Stimulated activated naive CD8-positive, alpha-beta T cell treated with anti-CD3 and anti-CD28 coated beads, Interleukin-15, amount 100 ng/mL, for 72 hours (primary cell): ENCODE measurements at regions not wholly inside any gene's neighbourhood (a gene's known extent, or its start where the extent isn't known, plus 50 kb on each side); places are given as distances from the start of the nearest gene placed in this dataset.

Source experiments
- ATAC-seq: fragments of 150-1000 bp; cut with Tn5 transposase; 2 replicates; pipeline ENCODE4 v1.10.0; 2021; ENCODE audit warnings: mild to moderate bottlenecking, moderate library complexity
- DNase-seq, 2 donors: peaks; one replicate each; pipeline ENCODE4 v3.0.0; 2021 to 2022
- H3K27ac Mint-ChIP-seq, 2 donors: one replicate each; pipeline ENCODE4 v1.8.0; 2022; ENCODE audit warnings: mild to moderate bottlenecking in 2 of 2, mixed read lengths in 2 of 2, moderate library complexity in 2 of 2
- H3K27me3 Mint-ChIP-seq: one replicate; pipeline ENCODE4 v1.8.0; 2022; ENCODE audit warnings: mixed read lengths
- H3K4me1 Mint-ChIP-seq: one replicate; pipeline ENCODE4 v1.8.0; 2022; ENCODE audit warnings: mild to moderate bottlenecking, mixed read lengths
- H3K4me3 Mint-ChIP-seq, 2 donors: one replicate each; pipeline ENCODE4 v1.8.0; 2022; ENCODE audit warnings: mild to moderate bottlenecking in 2 of 2, mixed read lengths in 2 of 2, moderate library complexity in 1 of 2
- H3K9me3 Mint-ChIP-seq, 2 donors: one replicate each; pipeline ENCODE4 v1.8.0; 2022; ENCODE audit warnings: mixed read lengths in 2 of 2

DNA sequence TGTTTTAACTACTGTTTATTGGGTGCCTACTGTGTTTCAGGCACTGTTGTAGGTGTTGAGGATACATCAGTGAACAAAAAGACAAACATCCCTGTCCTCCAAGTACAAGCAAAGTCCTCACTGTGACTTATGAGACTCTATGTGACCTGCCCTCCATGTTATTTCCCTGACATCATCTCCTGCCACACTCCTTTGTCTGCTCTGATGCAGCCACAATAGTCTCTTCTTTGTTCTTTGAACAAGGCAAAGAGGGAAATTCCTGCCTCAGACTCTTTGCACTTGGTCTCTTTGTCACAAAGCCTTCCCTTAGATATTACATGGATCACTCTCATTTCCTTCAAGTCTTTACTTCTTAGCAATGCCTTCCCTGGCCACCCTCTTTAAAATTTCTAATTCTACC, 240.1 kb upstream of the SRRM4 start:
- DNase-seq = no peak
- no peaks in the 10 kb centered on the region for H3K27me3 Mint-ChIP-seq
- no peak overlapping the region for H3K27ac Mint-ChIP-seq
- H3K9me3 Mint-ChIP-seq = peaks cover 6 to 10% of the 10 kb centered on the region in 2 donors
- no peaks in the 10 kb centered on the region for H3K4me1 Mint-ChIP-seq
- no peak overlapping the region for H3K4me3 Mint-ChIP-seq
- ATAC-seq = no peak

DNA sequence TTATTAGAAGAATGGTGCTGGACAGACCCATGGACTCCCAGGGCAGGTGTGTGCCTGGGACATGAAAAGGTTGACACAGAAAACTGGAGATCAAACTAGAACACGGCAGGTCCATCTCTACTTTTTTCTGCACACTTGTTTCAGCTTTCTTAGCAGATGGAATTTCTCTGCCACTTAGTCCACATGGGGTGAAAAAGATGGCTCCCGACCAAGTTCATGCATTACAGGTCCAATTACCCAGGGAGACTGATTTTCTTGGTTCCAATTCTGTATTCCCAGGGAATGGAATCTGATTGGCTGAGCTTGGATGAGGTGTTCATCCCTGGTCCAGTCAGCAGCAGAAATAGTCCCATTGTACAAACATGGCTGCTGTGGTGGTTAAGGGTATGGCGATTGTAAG, 238.9 kb upstream of the SRRM4 start:
- no peak overlapping the region for H3K4me3 Mint-ChIP-seq
- peaks cover 6 to 10% of the 10 kb centered on the region in 2 donors for H3K9me3 Mint-ChIP-seq
- DNase-seq = no peak
- H3K27me3 Mint-ChIP-seq = no peaks in the 10 kb centered on the region
- no peak for ATAC-seq
- H3K4me1 Mint-ChIP-seq = no peaks in the 10 kb centered on the region
- H3K27ac Mint-ChIP-seq = no peak overlapping the region

DNA sequence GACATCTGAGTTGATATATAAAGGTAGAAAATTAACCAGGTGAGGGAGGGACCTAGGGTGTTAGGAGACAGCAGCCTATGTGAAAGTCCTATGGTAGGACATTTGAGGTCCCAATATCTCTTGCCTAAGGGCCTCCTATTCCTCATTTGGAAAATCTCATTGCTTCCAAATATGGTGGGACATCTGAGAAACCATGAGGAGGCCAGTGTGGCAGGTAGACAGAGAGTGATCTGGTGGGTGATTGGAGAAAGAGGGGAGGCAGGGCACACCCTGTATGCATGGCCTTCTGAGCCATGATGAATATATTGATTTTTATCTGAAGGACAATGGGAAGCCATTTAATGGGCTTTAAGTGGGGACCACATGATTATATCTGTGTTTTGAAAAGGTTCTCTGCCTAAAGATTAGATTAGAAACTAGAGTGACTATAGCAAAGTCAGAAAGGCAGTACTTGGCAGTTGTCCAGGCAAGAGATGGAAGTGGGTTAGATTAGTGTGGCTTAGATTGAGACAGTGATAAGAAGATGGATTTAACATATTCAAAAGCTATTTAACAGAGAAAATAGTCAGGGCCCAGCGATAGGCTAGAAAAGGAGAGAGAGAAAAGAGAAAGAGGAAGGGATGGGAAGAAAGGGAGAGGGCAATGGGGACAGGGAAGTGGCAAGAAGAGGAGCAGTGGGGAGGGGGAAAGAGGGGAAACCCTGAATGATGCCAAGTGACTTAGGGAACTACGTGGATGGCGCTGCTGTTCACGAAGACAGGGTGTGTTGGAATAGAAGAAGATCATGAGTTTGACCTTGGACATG, 237.2 kb upstream of the SRRM4 start:
- Mint-ChIP-seq H3K27ac (peak overlapping the region in 1 of 2 donors; percentile 5), H3K4me1 (no peaks in the 10 kb centered on the region), H3K4me3 (no peak overlapping the region), H3K9me3 (peaks cover 6 to 10% of the 10 kb centered on the region in 2 donors), H3K27me3 (no peaks in the 10 kb centered on the region)
- DNase-seq = no peak
- no peak for ATAC-seq

DNA sequence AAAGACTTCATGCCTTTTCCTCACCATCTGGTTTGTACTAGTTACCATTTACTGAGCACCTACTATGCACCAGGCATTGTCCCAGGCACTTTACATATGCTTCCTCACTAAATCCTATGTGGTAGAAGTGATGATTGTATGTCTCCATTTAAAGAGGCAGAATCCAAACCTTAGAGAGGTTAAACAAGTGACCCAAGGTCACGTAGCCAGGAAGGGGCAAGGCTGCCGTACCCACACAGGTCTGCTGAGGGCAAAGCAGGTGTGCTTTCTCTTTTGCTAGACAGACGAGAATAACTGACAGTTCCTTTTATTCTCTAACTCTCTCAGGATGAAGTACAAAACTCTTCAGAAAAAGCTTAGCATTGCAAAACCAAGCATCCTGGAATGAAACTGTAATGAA, 235.2 kb upstream of the SRRM4 start:
- DNase-seq (no peak), ATAC-seq (no peak)
- Mint-ChIP-seq H3K4me3 (no peak overlapping the region), H3K27ac (no peak overlapping the region), H3K27me3 (no peaks in the 10 kb centered on the region), H3K4me1 (no peaks in the 10 kb centered on the region), H3K9me3 (peaks cover 6 to 15% of the 10 kb centered on the region in 2 donors)

DNA sequence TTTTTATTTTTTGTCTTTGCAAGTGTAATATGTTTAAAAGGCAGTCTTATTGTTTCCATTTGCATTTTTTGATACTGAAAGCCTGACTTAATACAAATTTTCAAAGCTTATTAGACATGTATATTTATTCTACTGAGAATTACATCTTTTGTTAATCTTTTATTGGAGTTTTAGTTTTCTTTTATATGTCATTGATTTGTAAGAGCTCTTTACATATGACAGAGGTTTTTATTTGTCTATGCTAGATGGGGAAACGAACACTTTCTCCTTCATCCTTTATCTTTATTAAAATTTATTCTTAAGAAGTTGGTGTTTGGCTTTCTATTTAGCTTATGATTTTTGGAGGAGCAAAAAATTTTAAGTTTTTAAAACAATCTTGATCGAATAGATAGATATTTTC, 234.4 kb upstream of the SRRM4 start:
- DNase-seq (no peak), ATAC-seq (no peak)
- no peaks in the 10 kb centered on the region for H3K4me1 Mint-ChIP-seq
- peaks cover 6 to 18% of the 10 kb centered on the region in 2 donors for H3K9me3 Mint-ChIP-seq
- H3K27ac Mint-ChIP-seq = no peak overlapping the region
- no peak overlapping the region for H3K4me3 Mint-ChIP-seq
- H3K27me3 Mint-ChIP-seq = no peaks in the 10 kb centered on the region

DNA sequence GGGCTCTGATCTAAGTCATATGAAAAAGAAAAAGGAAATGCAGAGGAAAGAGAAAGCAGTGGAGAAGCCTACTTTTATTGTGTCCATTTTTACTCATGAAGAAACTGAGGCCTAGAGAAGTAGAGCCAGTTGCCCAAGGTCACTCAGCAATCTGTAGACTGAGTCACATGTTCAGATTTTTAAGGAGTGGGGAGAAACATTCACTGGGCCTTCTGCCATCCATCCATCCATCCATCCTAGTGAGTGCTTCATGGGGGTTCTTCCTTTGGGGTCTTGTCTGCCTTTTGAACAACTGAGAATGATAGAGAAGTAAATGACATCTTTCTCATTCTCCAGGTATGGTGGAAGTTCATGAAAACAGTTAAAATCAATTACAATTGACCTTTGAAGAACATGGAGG, 233.6 kb upstream of the SRRM4 start:
- DNase-seq = no peak
- Mint-ChIP-seq H3K27me3 (no peaks in the 10 kb centered on the region), H3K27ac (no peak overlapping the region), H3K9me3 (peaks cover 6 to 18% of the 10 kb centered on the region in 2 donors), H3K4me1 (no peaks in the 10 kb centered on the region), H3K4me3 (no peak overlapping the region)
- no peak for ATAC-seq

DNA sequence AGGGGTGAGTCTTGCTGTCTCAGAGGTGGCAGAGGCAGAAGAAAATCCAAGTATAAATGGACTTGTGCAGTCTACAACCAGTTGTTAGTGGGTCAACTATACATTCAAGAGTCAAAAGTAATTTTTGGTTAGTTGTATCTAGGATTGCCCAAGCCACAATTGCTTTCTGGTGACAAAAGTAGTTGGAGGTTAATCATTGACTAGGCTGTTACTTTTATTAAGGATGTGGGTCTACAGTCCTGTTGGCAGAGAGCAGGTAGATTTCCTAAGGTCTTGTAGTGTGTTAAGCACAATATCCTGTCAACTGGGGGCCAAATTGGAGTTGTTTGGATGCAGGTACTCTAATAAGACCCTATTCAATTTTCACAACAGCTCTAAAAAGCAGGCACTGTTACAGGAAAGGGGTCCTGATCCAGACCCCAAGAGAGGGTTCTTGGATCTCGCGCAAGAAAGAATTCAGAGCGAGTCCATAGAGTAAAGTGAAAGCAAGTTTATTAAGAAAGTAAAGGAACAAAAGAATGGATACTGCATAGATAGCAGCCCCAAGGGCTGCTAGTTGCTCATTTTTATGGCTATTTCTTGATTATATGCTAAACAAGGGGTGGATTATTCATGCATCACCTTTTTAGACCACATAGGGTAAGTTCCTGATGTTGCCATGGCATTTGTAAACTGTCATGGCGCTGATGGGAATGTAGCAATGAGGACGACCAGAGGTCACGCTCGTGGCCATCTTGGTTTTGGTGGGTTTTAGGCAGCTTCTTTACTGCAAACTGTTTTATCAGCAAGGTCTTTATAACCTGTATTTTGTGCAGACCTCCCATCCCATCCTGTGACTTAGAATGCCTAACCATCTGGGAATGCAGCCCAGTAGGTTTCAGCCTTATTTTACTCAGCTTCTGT, 232.6 kb upstream of the SRRM4 start:
- H3K27me3 Mint-ChIP-seq = no peaks in the 10 kb centered on the region
- ATAC-seq (no peak), DNase-seq (no peak)
- H3K9me3 Mint-ChIP-seq = peaks cover 6 to 13% of the 10 kb centered on the region in 2 donors
- H3K4me1 Mint-ChIP-seq = no peaks in the 10 kb centered on the region
- H3K4me3 Mint-ChIP-seq = no peak overlapping the region
- no peak overlapping the region for H3K27ac Mint-ChIP-seq

DNA sequence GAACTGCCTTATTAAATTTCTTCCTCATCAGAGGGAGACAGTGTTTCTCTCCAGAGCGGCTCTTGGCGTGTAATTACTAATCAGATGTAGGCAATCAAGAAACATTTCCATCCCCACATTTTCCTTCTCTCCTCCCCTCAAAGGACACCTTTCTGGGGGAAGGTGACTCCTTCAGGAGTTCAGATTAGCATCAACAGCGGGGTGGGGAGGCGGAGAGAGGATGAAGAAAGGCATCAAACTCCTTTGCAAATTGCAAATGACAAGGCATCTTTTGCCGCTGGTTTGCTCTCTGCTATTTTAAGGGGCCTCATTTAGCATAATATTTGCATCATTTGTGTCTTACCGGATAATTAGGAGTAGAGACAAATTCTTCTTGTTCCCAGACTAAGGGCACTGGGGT, 231.7 kb upstream of the SRRM4 start:
- no peak for ATAC-seq
- no peaks in the 10 kb centered on the region for H3K27me3 Mint-ChIP-seq
- no peak overlapping the region for H3K27ac Mint-ChIP-seq
- H3K4me3 Mint-ChIP-seq = no peak overlapping the region
- DNase-seq = no peak
- H3K4me1 Mint-ChIP-seq = no peaks in the 10 kb centered on the region
- H3K9me3 Mint-ChIP-seq = peaks cover 0 to 8% of the 10 kb centered on the region in 2 donors

DNA sequence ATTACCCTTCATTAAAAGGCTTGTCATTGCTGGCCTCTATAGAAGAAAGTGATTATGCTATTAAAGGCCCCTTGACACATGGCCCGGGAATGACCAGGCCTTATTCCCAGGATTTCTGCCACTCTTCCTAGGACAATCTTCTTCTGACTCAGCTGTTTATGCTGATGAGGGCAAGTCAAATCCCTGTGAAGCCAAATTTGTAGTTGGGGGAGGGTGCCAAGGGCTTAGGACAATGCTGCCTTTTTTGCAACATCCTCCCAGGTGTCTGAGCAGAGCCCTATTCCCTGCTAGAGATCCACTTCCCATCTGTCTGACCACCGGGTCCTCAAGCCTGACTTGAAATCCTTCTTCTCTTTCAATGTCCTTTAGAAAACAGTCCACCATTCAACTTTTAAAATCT, 230.7 kb upstream of the SRRM4 start:
- DNase-seq (no peak), ATAC-seq (no peak)
- Mint-ChIP-seq H3K27ac (no peak overlapping the region), H3K9me3 (peaks cover 0 to 8% of the 10 kb centered on the region in 2 donors), H3K4me1 (no peaks in the 10 kb centered on the region), H3K27me3 (no peaks in the 10 kb centered on the region), H3K4me3 (no peak overlapping the region)

DNA sequence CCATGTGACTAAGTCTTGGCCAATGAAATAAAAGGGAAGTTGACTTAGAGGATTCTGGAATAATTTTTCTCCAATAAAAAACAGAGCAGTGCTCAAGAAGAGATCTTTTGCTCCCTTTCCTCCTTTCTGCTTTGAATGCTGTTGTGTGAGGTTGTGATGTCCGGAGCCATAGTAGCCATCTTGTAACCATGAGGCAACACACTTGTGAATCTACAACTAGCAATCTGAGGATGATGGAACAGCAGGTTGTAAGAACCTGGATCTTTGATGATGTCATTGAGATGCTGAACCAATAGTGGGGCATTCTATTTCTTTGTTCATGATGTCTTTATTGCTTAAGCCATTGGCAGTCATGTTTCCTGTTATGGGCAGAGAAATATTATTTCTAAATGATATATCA, 230.0 kb upstream of the SRRM4 start:
- Mint-ChIP-seq H3K27ac (no peak overlapping the region), H3K9me3 (peaks cover under 1 to 8% of the 10 kb centered on the region in 2 donors), H3K27me3 (no peaks in the 10 kb centered on the region), H3K4me1 (no peaks in the 10 kb centered on the region), H3K4me3 (no peak overlapping the region)
- ATAC-seq (no peak), DNase-seq (no peak)

DNA sequence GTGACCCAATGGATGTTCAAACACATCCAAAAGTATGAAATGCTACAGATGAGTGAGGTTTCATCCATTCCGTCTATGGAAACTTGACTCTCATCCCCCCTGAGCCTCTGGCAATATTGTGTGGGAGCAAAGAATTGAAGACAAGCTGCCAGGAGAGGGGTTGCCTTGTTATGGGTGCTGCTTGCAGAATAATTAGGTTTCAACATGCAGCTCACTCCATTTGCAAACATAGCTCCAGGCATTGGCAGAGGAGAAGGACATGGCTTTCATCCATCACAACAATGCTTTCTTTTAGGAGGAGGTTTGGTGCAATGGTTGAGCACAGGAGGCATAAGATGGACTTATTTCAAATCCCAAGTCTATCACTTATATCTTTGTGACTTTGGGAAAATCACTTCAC, 220.7 kb upstream of the SRRM4 start:
- no peaks in the 10 kb centered on the region for H3K4me1 Mint-ChIP-seq
- no peaks in the 10 kb centered on the region for H3K27me3 Mint-ChIP-seq
- peaks cover 8 to 17% of the 10 kb centered on the region in 2 donors for H3K9me3 Mint-ChIP-seq
- no peak overlapping the region for H3K27ac Mint-ChIP-seq
- no peak for DNase-seq
- no peak for ATAC-seq
- H3K4me3 Mint-ChIP-seq = no peak overlapping the region

DNA sequence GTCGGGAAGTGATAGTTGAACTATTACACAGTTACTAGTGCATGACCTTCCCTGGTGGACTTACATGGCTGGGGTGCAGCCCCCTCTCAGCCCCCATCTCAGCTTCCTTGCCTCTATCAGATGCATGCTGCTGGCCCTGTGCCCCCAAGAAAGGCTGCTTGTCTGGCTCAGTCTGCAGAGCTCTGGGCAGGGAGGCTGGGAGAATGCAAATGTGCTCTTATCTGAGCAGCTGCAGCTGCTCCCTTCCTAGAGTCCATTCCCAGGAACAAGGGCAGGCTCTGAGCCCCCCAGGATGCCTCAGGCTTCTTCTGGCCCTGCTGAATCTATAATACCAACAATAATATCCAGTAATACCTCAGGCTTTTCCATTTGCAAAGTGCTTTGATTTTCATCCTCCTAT, 218.1 kb upstream of the SRRM4 start:
- Mint-ChIP-seq H3K27me3 (no peaks in the 10 kb centered on the region), H3K27ac (peak overlapping the region in 1 of 2 donors; percentile 46), H3K4me1 (no peaks in the 10 kb centered on the region), H3K9me3 (no peaks in the 10 kb centered on the region), H3K4me3 (no peak overlapping the region)
- DNase-seq (no peak), ATAC-seq (no peak)

DNA sequence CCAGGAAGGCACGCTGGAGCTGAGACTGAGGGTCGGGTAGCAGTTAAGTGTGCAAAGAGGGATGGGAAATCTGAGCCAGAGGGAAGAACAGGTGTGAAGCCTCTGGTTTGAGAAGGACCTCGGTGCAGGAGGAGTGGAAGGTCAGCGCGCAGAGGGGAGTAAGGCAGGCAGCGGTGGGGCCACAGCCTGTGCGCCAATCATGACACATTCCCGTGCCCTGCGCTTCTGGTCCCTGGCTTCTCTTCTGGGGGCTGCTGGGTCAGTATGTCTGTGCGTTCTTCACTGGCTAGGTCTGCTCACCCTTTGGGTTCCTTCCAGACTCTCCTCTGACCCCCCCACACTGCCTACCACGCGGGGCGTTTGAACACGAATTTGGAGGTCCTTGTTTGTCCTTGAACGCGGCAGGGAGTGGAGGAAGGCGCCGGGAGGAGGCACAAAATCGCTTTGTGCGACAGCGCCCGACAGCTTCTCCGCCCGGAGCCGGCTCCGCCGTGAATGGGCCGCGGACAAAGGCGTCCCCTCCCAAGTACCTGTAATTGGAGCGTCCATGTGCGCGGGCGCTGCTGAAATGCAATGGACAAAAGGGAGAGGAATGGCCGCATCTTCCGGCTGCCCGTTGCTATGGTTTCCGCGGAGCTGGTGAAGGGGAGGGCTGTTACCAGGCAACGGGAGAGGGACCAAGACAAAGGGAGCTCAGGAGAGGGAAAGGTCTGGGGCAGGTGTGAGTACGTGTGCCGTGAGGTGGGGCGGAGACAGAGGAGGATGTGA, 207.2 kb upstream of the SRRM4 start:
- no peak overlapping the region for H3K27ac Mint-ChIP-seq
- no peaks in the 10 kb centered on the region for H3K4me1 Mint-ChIP-seq
- peaks cover 40% of the 10 kb centered on the region for H3K27me3 Mint-ChIP-seq
- H3K4me3 Mint-ChIP-seq = no peak overlapping the region
- peaks cover 0 to 9% of the 10 kb centered on the region in 2 donors for H3K9me3 Mint-ChIP-seq
- DNase-seq (no peak), ATAC-seq (no peak)

DNA sequence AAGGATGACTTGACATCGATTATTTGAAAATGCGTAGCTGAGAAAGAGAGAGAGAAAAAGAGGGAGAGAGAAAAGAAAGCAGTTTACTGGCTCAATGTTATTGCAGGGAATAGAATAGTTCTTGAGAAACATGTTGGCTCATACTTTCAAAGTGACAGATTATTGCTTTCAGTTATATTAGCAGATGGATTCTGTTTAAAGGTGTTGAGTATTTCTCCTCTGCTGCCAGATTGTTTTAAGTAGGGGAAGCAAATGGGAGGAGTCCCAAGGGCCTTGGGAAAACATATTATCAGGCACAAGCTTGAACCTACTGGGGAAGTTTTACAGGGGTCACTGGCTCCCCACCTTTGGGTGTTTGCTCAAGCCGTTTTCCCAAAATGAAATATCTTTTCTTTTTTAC, 203.8 kb upstream of the SRRM4 start:
- H3K27me3 Mint-ChIP-seq = peaks cover 31% of the 10 kb centered on the region
- H3K27ac Mint-ChIP-seq = no peak overlapping the region
- H3K4me1 Mint-ChIP-seq = no peaks in the 10 kb centered on the region
- DNase-seq (no peak), ATAC-seq (no peak)
- H3K9me3 Mint-ChIP-seq = peaks cover 0 to 9% of the 10 kb centered on the region in 2 donors
- no peak overlapping the region for H3K4me3 Mint-ChIP-seq

DNA sequence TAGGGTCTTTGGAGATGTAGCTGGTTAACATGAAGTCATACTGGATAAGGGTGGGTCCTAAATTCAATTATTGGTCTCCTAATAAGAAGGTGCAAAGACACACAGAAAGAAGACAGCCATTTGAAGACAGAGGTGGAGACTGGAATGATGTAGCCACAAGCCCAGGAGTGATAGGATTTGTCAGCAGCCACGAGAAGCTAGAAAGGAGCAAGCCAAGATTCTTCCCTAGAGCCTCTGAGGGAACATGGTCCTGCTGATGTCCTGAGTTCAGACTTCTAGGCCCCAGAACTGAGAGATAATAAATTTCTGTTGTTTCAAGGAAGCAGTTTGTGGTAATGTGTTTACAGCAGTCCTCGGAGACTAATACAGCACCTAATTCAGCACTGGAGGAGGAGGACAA, 203.3 kb upstream of the SRRM4 start:
- DNase-seq (no peak), ATAC-seq (no peak)
- Mint-ChIP-seq H3K27me3 (peaks cover 26% of the 10 kb centered on the region), H3K27ac (no peak overlapping the region), H3K9me3 (peaks cover 0 to 9% of the 10 kb centered on the region in 2 donors), H3K4me1 (no peaks in the 10 kb centered on the region), H3K4me3 (no peak overlapping the region)
